ENCODE measurements at regions not wholly inside any gene's neighbourhood (a gene's known extent, or its start where the extent isn't known, plus 50 kb on each side); places are given as distances from the start of the nearest gene placed in this dataset.

DNA sequence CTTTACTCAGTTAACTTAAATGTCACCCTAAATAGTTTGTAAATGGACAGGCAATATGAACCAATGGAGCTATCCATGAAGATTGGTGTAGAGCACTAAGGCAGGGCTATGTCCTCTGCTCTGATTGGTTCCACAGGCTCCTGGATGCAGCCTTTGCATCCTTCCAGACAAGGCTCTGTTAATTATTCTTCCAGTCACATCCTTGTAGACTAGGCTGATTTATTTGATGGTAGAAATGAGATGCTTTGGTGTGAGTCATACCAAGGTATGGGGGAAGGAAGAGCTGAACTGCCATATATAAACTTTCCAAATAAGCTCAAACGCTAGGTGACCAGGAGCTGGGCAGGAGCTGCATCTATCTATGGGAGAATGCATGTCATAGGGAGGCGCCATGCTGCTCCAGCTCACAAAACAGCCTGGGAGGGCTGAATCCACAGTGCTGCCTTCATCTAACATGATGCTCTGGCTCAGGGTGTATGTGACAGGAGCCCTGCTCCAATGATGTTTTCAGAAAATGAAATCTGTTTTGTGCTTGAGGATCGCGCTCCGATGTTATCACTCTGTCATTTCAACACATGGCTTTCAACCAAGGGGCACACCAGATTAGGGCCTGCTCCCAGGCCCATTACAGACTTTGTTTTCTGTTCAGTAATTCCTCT is 818.0 kb upstream of the ZNF608 start:
- no peaks in the 10 kb centered on the region for H3K27me3 ChIP-seq (ENCODE audit: control insufficient read depth in 2 of 2, insufficient read depth in 2 of 2, low read length in 2 of 2)
- no peaks in the 10 kb centered on the region for H3K9me1 ChIP-seq (replicated peaks; ENCODE audit: control insufficient read depth, extremely low read depth, insufficient read depth, low read length)
- H3K4me3 ChIP-seq (replicated peaks in 1 of 3; ENCODE audit: insufficient read depth in 1 of 3, low read depth in 1 of 3, low read length in 3 of 3): no peak overlapping the region
- no peaks in the 10 kb centered on the region for H4K20me1 ChIP-seq (replicated peaks; ENCODE audit: control insufficient read depth, extremely low read depth, insufficient read depth, low read length)
- ChIA-PET CTCF (no interaction called here), POLR2A (no interaction called here)
- H3K4me1 ChIP-seq (ENCODE audit: control insufficient read depth, extremely low read depth, insufficient read depth, low read length): peaks cover 8% of the 10 kb centered on the region
- no peaks in the 10 kb centered on the region for H3K79me2 ChIP-seq (ENCODE audit: control insufficient read depth, insufficient read depth, low read length)
- H3K36me3 ChIP-seq (ENCODE audit: control insufficient read depth in 2 of 2, extremely low read depth in 1 of 2, insufficient read depth in 2 of 2, low read length in 2 of 2): no peaks in the 10 kb centered on the region
- dilution Hi-C loops (cut with MboI; ENCODE audit: extremely low pct_ligation_motif_present, low sequenced_read_pairs): no loop called here
- no peak overlapping the region for H3K27ac ChIP-seq (ENCODE audit: insufficient read depth, low read depth, low read length)
- H2AFZ ChIP-seq (ENCODE audit: low read depth, low read length): no peak overlapping the region
- intact Hi-C loops (cut with micrococcal nuclease): no loop called here
- H3K9ac ChIP-seq (replicated peaks; ENCODE audit: extremely low read depth, insufficient read depth, low read length): no peak overlapping the region
- BruUV-seq (replicated peaks): no TSS peak
- TF ChIP-seq EZH2 (IDR thresholded peaks at IDR 0.05; ENCODE audit: borderline replicate concordance, low read depth, low read length, severe bottlenecking) (no peak), MYC (IDR thresholded peaks at IDR 0.05; ENCODE audit: low read depth, low read length) (no peak), JUN (IDR thresholded peaks at IDR 0.05; ENCODE audit: borderline replicate concordance, insufficient read depth, insufficient read length, low read depth) (no peak)
- TF ChIP-seq, protein P1, sequence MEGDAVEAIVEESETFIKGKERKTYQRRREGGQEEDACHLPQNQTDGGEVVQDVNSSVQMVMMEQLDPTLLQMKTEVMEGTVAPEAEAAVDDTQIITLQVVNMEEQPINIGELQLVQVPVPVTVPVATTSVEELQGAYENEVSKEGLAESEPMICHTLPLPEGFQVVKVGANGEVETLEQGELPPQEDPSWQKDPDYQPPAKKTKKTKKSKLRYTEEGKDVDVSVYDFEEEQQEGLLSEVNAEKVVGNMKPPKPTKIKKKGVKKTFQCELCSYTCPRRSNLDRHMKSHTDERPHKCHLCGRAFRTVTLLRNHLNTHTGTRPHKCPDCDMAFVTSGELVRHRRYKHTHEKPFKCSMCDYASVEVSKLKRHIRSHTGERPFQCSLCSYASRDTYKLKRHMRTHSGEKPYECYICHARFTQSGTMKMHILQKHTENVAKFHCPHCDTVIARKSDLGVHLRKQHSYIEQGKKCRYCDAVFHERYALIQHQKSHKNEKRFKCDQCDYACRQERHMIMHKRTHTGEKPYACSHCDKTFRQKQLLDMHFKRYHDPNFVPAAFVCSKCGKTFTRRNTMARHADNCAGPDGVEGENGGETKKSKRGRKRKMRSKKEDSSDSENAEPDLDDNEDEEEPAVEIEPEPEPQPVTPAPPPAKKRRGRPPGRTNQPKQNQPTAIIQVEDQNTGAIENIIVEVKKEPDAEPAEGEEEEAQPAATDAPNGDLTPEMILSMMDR (IDR thresholded peaks at IDR 0.05; ENCODE audit: extremely low read depth in 1 of 2, insufficient read depth in 1 of 2, low read depth in 1 of 2, low read length in 2 of 2): no peak
- no peaks in the 10 kb centered on the region for H3K9me3 ChIP-seq (replicated peaks; ENCODE audit: control insufficient read depth, insufficient read depth, low read length)
- FAIRE-seq (no peak), DNase-seq (ENCODE audit: low read depth, low spot score) (no peak)
- no peak overlapping the region for H3K4me2 ChIP-seq (ENCODE audit: insufficient read depth, low read length)

DNA sequence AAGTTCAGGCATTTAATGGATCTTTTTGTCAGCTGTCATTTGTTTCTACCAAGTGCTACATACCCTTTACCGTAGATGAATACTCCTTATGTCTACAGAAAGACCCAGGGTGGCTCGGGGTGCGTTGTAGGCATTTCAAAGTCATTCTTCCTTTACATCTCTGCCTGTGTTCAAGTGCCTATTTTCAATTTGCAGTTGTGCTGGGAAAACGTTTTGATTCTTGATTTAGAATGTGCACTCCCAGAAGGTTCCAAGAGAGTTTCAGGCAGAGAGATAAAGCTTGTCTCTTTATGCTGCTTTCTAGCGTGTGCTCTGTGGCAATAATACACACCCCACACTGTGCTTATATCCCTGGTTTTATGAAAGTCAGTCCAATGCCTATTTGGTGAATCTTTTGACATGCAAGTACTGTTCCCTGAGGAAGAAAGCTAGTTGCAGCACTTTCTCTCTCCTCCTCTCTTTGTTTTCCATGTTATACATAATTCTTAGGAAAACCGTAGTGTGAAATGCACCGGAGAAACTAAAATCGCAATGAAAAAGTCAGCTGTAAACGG is 828.1 kb upstream of the ZNF608 start:
- H3K79me2 ChIP-seq (ENCODE audit: control insufficient read depth, insufficient read depth, low read length): no peaks in the 10 kb centered on the region
- BruUV-seq (replicated peaks): no TSS peak
- DNase-seq (ENCODE audit: low read depth, low spot score) (no peak), FAIRE-seq (no peak)
- ChIA-PET CTCF (no interaction called here), POLR2A (no interaction called here)
- no peaks in the 10 kb centered on the region for H4K20me1 ChIP-seq (replicated peaks; ENCODE audit: control insufficient read depth, extremely low read depth, insufficient read depth, low read length)
- no peak overlapping the region for H3K9ac ChIP-seq (replicated peaks; ENCODE audit: extremely low read depth, insufficient read depth, low read length)
- no peaks in the 10 kb centered on the region for H3K36me3 ChIP-seq (ENCODE audit: control insufficient read depth in 2 of 2, extremely low read depth in 1 of 2, insufficient read depth in 2 of 2, low read length in 2 of 2)
- no peak overlapping the region for H3K4me2 ChIP-seq (ENCODE audit: insufficient read depth, low read length)
- no peaks in the 10 kb centered on the region for H3K9me1 ChIP-seq (replicated peaks; ENCODE audit: control insufficient read depth, extremely low read depth, insufficient read depth, low read length)
- H3K4me3 ChIP-seq (replicated peaks in 1 of 3; ENCODE audit: insufficient read depth in 1 of 3, low read depth in 1 of 3, low read length in 3 of 3): no peak overlapping the region
- no peak overlapping the region for H2AFZ ChIP-seq (ENCODE audit: low read depth, low read length)
- no peaks in the 10 kb centered on the region for H3K27me3 ChIP-seq (ENCODE audit: control insufficient read depth in 2 of 2, insufficient read depth in 2 of 2, low read length in 2 of 2)
- H3K9me3 ChIP-seq (replicated peaks; ENCODE audit: control insufficient read depth, insufficient read depth, low read length): no peaks in the 10 kb centered on the region
- H3K4me1 ChIP-seq (ENCODE audit: control insufficient read depth, extremely low read depth, insufficient read depth, low read length): no peaks in the 10 kb centered on the region
- dilution Hi-C loops (cut with MboI; ENCODE audit: extremely low pct_ligation_motif_present, low sequenced_read_pairs) (no loop called here), intact Hi-C loops (cut with micrococcal nuclease) (no loop called here)
- no peak overlapping the region for H3K27ac ChIP-seq (ENCODE audit: insufficient read depth, low read depth, low read length)
- TF ChIP-seq EZH2 (IDR thresholded peaks at IDR 0.05; ENCODE audit: borderline replicate concordance, low read depth, low read length, severe bottlenecking): no peak
- no peak for TF ChIP-seq POLR2A (IDR thresholded peaks at IDR 0.05; ENCODE audit: low read depth, low read length)
- TF ChIP-seq FOS (IDR thresholded peaks at IDR 0.05; ENCODE audit: borderline replicate concordance, insufficient read depth, low read length): no peak
- no peak for TF ChIP-seq GATA2 (IDR thresholded peaks at IDR 0.05; ENCODE audit: insufficient read depth, insufficient read length, low read depth, low read length)
- TF ChIP-seq, protein P1 (IDR thresholded peaks at IDR 0.05; ENCODE audit: extremely low read depth in 1 of 2, insufficient read depth in 1 of 2, low read depth in 1 of 2, low read length in 2 of 2): no peak
- TF ChIP-seq POLR2AphosphoS5 (IDR thresholded peaks at IDR 0.05; ENCODE audit: insufficient read depth, low read depth, low read length): no peak
- TF ChIP-seq JUN (IDR thresholded peaks at IDR 0.05; ENCODE audit: borderline replicate concordance, insufficient read depth, insufficient read length, low read depth): no peak
- TF ChIP-seq, protein P2, sequence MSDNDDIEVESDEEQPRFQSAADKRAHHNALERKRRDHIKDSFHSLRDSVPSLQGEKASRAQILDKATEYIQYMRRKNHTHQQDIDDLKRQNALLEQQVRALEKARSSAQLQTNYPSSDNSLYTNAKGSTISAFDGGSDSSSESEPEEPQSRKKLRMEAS (IDR thresholded peaks at IDR 0.05; ENCODE audit: insufficient read depth, insufficient read length): no peak
- TF ChIP-seq MYC (IDR thresholded peaks at IDR 0.05; ENCODE audit: low read depth, low read length): no peak

All from endothelial cell of umbilical vein (primary cell).